Endodermal cell (in vitro differentiated cells): ENCODE measurements at regions not wholly inside any gene's neighbourhood (a gene's known extent, or its start where the extent isn't known, plus 50 kb on each side); places are given as distances from the start of the nearest gene placed in this dataset.

Experiments
- DNase-seq: peaks from one replicate; pipeline ENCODE4 v3.0.0-alpha.2; 2017
- H3K27ac ChIP-seq: 2 replicates; pipeline ENCODE4 v1.5.1; 2013; ENCODE audit warnings: mild to moderate bottlenecking, low read depth, low read length, moderate library complexity
- H3K27me3 ChIP-seq: 2 replicates; pipeline ENCODE4 v1.6.1; 2013; ENCODE audit warnings: mild to moderate bottlenecking, low read length, moderate library complexity; ENCODE audit not compliant: insufficient read depth, control insufficient read depth, poor library complexity, severe bottlenecking
- H3K36me3 ChIP-seq: 2 replicates; pipeline ENCODE4 v1.7.0; 2013; ENCODE audit warnings: mild to moderate bottlenecking, low read length, moderate library complexity; ENCODE audit not compliant: control insufficient read depth, insufficient read depth
- H3K4me1 ChIP-seq: one replicate; pipeline ENCODE4 v1.7.0; 2013; ENCODE audit warnings: low read length; ENCODE audit not compliant: control insufficient read depth, insufficient read depth
- H3K4me3 ChIP-seq: 2 replicates; pipeline ENCODE4 v1.5.1; 2013; ENCODE audit warnings: mild to moderate bottlenecking, low read length, moderate library complexity
- H3K9ac ChIP-seq: 2 replicates; pipeline ENCODE4 v1.6.1; 2013; ENCODE audit warnings: mild to moderate bottlenecking, low read length, moderate library complexity; ENCODE audit not compliant: poor library complexity, severe bottlenecking; ENCODE audit errors: extremely low read depth
- H3K9me3 ChIP-seq: 2 replicates; pipeline ENCODE4 v1.6.1; 2013; ENCODE audit warnings: mild to moderate bottlenecking, low read length, moderate library complexity; ENCODE audit not compliant: control insufficient read depth
- H3K27ac Mint-ChIP-seq: 2 replicates; pipeline ENCODE4 v1.8.0; 2020; ENCODE audit warnings: mixed read lengths
- H3K27me3 Mint-ChIP-seq: 2 replicates; pipeline ENCODE4 v1.8.0; 2021; ENCODE audit warnings: mild to moderate bottlenecking, mixed read lengths; ENCODE audit not compliant: insufficient read depth
- H3K36me3 Mint-ChIP-seq: 2 replicates; pipeline ENCODE4 v1.8.0; 2020; ENCODE audit warnings: low read depth, mixed read lengths
- H3K4me1 Mint-ChIP-seq: 2 replicates; pipeline ENCODE4 v1.8.0; 2020; ENCODE audit warnings: mixed read lengths
- H3K4me3 Mint-ChIP-seq: 2 replicates; pipeline ENCODE4 v1.8.0; 2020; ENCODE audit warnings: mild to moderate bottlenecking, moderate library complexity, mixed read lengths
- H3K9me3 Mint-ChIP-seq: 2 replicates; pipeline ENCODE4 v1.8.0; 2020; ENCODE audit warnings: mild to moderate bottlenecking, mixed read lengths
- WGBS, 2 experiments: methylation state at CpG; one replicate each; pipeline versions ENCODE4 v1.1.5 to v1.1.7; 2013; ENCODE audit warnings: missing lambda C conversion rate in 2 of 2, mixed read lengths in 1 of 2; ENCODE audit not compliant: insufficient coverage in 1 of 2, insufficient read length in 1 of 2; 5-methylcytosine and 5-hydroxymethylcytosine counted together
- TF ChIP-seq, protein P1 (sequence below): fragments of 200-600 bp; sonication (generic); conservative IDR thresholded peaks from 2 replicates; pipeline ENCODE4 v1.5.0; 2021; ENCODE audit warnings: antibody characterized with exemption, mild to moderate bottlenecking

DNA sequence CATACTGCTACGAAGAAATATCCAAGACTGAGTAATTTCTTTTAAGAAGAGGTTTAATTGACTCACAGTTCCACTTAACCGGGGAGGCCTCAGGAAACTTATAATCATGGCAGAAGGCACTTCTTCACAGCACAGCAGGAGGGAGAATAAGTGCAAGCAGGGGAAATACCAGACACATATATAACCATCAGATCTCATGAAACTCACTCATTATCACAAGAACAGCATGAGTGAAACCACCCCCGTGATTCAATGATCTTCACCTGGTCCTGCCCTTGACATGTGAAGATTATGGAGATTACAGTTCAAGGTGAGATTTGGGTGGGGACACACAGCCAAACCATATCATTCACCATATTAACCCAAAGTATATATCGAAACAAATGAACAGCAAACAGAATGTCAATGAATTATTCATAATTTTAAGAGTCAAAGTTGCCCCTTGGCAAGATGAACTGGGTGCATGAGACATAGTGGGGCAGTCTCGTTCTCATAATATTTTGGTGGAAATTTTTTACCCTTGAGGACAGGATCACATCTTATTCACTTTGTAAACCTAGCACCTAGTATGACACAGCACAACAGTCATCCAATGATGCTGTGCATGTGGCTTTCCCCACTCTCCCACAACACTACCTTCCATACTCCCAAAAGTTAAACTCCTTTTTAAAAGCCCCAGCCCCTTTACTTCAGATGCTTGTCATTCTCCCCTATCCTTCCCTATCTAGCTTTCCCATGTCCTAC is 425.3 kb downstream of the ZEB2 start:
- H3K27ac Mint-ChIP-seq = no peak overlapping the region
- H3K4me3 Mint-ChIP-seq = no peak overlapping the region
- no peaks in the 10 kb centered on the region for H3K4me1 Mint-ChIP-seq
- H3K4me3 ChIP-seq = no peak overlapping the region
- H3K4me1 ChIP-seq = no peaks in the 10 kb centered on the region
- H3K9ac ChIP-seq = no peak overlapping the region
- no peaks in the 10 kb centered on the region for H3K9me3 ChIP-seq
- no peaks in the 10 kb centered on the region for H3K27me3 Mint-ChIP-seq
- DNase-seq = no peak
- peaks cover 5% of the 10 kb centered on the region for H3K36me3 Mint-ChIP-seq
- no peaks in the 10 kb centered on the region for H3K36me3 ChIP-seq
- peaks cover 9% of the 10 kb centered on the region for H3K9me3 Mint-ChIP-seq
- TF ChIP-seq, protein P1, sequence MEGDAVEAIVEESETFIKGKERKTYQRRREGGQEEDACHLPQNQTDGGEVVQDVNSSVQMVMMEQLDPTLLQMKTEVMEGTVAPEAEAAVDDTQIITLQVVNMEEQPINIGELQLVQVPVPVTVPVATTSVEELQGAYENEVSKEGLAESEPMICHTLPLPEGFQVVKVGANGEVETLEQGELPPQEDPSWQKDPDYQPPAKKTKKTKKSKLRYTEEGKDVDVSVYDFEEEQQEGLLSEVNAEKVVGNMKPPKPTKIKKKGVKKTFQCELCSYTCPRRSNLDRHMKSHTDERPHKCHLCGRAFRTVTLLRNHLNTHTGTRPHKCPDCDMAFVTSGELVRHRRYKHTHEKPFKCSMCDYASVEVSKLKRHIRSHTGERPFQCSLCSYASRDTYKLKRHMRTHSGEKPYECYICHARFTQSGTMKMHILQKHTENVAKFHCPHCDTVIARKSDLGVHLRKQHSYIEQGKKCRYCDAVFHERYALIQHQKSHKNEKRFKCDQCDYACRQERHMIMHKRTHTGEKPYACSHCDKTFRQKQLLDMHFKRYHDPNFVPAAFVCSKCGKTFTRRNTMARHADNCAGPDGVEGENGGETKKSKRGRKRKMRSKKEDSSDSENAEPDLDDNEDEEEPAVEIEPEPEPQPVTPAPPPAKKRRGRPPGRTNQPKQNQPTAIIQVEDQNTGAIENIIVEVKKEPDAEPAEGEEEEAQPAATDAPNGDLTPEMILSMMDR = no peak
- 94 to 100% methylated on average over 1 to 5 of the region's 5 CpGs for WGBS, 2 experiments
- no peaks in the 10 kb centered on the region for H3K27me3 ChIP-seq
- H3K27ac ChIP-seq = no peak overlapping the region

DNA sequence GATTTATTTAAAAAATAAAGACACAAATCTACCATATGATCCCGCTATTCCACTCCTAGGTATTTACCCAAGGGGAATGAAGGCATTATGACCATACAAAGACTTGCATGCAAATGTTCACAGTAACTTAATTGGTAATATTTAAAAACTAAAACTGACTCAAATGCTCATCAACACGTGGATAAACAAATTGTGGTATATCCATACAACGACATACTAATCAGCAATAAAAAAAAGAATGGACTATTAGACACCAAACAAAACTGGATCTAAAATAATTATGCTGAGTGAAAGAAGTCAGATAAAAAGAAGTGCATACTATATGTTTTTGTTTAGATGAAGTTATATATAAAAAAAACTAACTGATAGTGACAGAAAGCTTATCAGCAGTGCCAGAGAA is 428.3 kb downstream of the ZEB2 start:
- Histone ChIP-seq H3K27ac (no peak overlapping the region), H3K9ac (no peak overlapping the region), H3K27me3 (no peaks in the 10 kb centered on the region), H3K9me3 (no peaks in the 10 kb centered on the region), H3K4me3 (no peak overlapping the region), H3K4me1 (peaks cover 4% of the 10 kb centered on the region), H3K36me3 (no peaks in the 10 kb centered on the region)
- no peak overlapping the region for H3K4me3 Mint-ChIP-seq
- H3K27me3 Mint-ChIP-seq = no peaks in the 10 kb centered on the region
- DNase-seq = no peak
- TF ChIP-seq, protein P1 = no peak
- H3K9me3 Mint-ChIP-seq = peaks cover 9% of the 10 kb centered on the region
- H3K4me1 Mint-ChIP-seq = peaks cover 10% of the 10 kb centered on the region
- H3K36me3 Mint-ChIP-seq = peaks cover 5% of the 10 kb centered on the region
- no peak overlapping the region for H3K27ac Mint-ChIP-seq
- WGBS, 2 experiments = 94% methylated on average over 3 of the region's 3 CpGs; no CpG with 5 or more reads in 1 of the 2 experiments

DNA sequence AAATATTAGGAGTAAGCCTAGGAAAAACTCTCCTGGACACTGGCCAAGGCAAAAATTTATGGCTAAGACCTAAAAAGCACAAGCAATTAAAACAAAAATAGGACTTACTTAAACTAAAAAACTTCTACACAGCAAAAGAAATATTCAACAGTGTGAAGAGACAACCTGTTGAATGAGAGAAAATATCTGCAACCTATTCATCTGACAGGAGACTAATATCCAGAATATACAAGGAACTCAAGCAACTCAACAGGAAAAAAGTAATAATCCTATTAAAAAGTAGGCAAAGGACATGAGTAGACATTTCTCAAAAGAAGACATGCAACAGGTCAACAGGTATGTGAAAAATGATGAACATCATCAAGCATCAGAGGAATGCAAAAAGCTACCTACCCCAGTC is 431.1 kb downstream of the ZEB2 start:
- H3K36me3 ChIP-seq = no peaks in the 10 kb centered on the region
- no peak for DNase-seq

More for the DNA sequence above, 431.1 kb downstream of the ZEB2 start:
- H3K36me3 Mint-ChIP-seq = peaks cover 5% of the 10 kb centered on the region
- H3K9me3 ChIP-seq = no peaks in the 10 kb centered on the region
- no peak overlapping the region for H3K4me3 ChIP-seq
- H3K27me3 Mint-ChIP-seq = no peaks in the 10 kb centered on the region
- peaks cover 4% of the 10 kb centered on the region for H3K4me1 ChIP-seq
- no peaks in the 10 kb centered on the region for H3K27me3 ChIP-seq
- H3K9ac ChIP-seq = no peak overlapping the region
- TF ChIP-seq, protein P1 = no peak
- no peak overlapping the region for H3K4me3 Mint-ChIP-seq
- no peak overlapping the region for H3K27ac ChIP-seq
- no peak overlapping the region for H3K27ac Mint-ChIP-seq
- H3K4me1 Mint-ChIP-seq = peaks cover 10% of the 10 kb centered on the region
- H3K9me3 Mint-ChIP-seq = peaks cover 9% of the 10 kb centered on the region
